HepG2 (cell line): ENCODE measurements at regions not wholly inside any gene's neighbourhood (a gene's known extent, or its start where the extent isn't known, plus 50 kb on each side); places are given as distances from the start of the nearest gene placed in this dataset.

Experiments
- ATAC-seq: fragments of 200-7000 bp; cut with Tn5 transposase; 3 replicates; pipeline ENCODE4 v1.9.1; 2020; ENCODE audit warnings: mild to moderate bottlenecking, moderate library complexity
- BruUV-seq: library from RNA; stranded (reverse); fragments of 400-500 nt; replicated peaks from 2 replicates; lab custom pipeline; 2021; lab: Mats Ljungman, UMichigan
- CTCF ChIA-PET: fragments of 300-600 bp; formaldehyde crosslinking; extraction: SDS; loops from one replicate; lab custom pipeline; 2021; ENCODE audit warnings: low total read pairs, inconsistent platforms, low intra/inter-chr PET ratio; lab: Yijun Ruan, JAX
- POLR2A ChIA-PET: fragments of 350-600 bp; sonication (Branson Sonifier 250); formaldehyde crosslinking; loops from one replicate; lab custom pipeline; 2020; ENCODE audit warnings: antibody characterized with exemption, inconsistent platforms; lab: Yijun Ruan, JAX
- DNase-seq: peaks from one replicate; pipeline ENCODE4 v3.0.0-alpha.2; 2015; ENCODE audit warnings: low spot score
- FAIRE-seq: peaks from 3 replicates; lab custom pipeline; 2011; peaks lifted over from hg19 to GRCh38; lab: Jason Lieb, UNC
- H2AFZ ChIP-seq: one replicate; pipeline ENCODE4 v1.6.1; 2011; ENCODE audit warnings: low read length, inconsistent platforms
- H3K27ac ChIP-seq: fragments of 300-600 bp; 3 replicates; pipeline ENCODE4 v1.8.0; 2011; ENCODE audit warnings: mixed run types, mild to moderate bottlenecking, mixed read lengths, low read length, inconsistent platforms; ENCODE audit not compliant: insufficient read depth; ENCODE audit errors: extremely low read length
- H3K27me3 ChIP-seq, 2 experiments: fragments of 200-600 bp in 1 of 2; 2 replicates in 1 of 2; 3 replicates in 1 of 2; pipeline versions ENCODE4 v1.6.0 to v1.8.0; 2011; ENCODE audit warnings: low read length in 2 of 2, mild to moderate bottlenecking in 2 of 2, moderate library complexity in 2 of 2, inconsistent platforms in 1 of 2; ENCODE audit not compliant: insufficient read depth in 2 of 2, control insufficient read depth in 1 of 2
- H3K36me3 ChIP-seq, 2 experiments: fragments of 200-600 bp in 1 of 2; replicated peaks in 1 of 2; 2 replicates in 1 of 2; 3 replicates in 1 of 2; pipeline versions ENCODE4 v1.5.1 to v1.8.0; 2011; ENCODE audit warnings: low read length in 2 of 2, inconsistent platforms in 1 of 2; ENCODE audit not compliant: insufficient read depth in 2 of 2, control insufficient read depth in 1 of 2
- H3K4me1 ChIP-seq: 2 replicates; pipeline ENCODE4 v1.5.1; 2012; ENCODE audit warnings: low read length, inconsistent platforms; ENCODE audit not compliant: insufficient read depth
- H3K4me2 ChIP-seq: 2 replicates; pipeline ENCODE4 v1.6.0; 2011; ENCODE audit warnings: low read depth, low read length, inconsistent platforms
- H3K4me3 ChIP-seq, 3 experiments: fragments of 200-600 bp in 1 of 3; sonication (generic), shearing (Covaris generic) in 1 of 3; replicated peaks in 1 of 3; 2 replicates each; pipeline ENCODE4 v1.5.1; 2011 to 2016; ENCODE audit warnings: low read length in 3 of 3, inconsistent platforms in 2 of 3, low read depth in 2 of 3, mild to moderate bottlenecking in 2 of 3, control low read depth in 1 of 3, mixed read lengths in 1 of 3; ENCODE audit not compliant: insufficient read depth in 1 of 3
- H3K79me2 ChIP-seq: one replicate; pipeline ENCODE4 v1.6.1; 2011; ENCODE audit warnings: low read length, inconsistent platforms; ENCODE audit not compliant: insufficient read depth
- H3K9ac ChIP-seq: 2 replicates; pipeline ENCODE4 v1.6.0; 2011; ENCODE audit warnings: mild to moderate bottlenecking, low read depth, low read length, inconsistent platforms; ENCODE audit not compliant: insufficient read depth
- H3K9me3 ChIP-seq: 2 replicates; pipeline ENCODE4 v1.5.1; 2012; ENCODE audit warnings: mild to moderate bottlenecking, low read length
- H4K20me1 ChIP-seq: 2 replicates; pipeline ENCODE4 v1.6.0; 2011; ENCODE audit warnings: inconsistent platforms, mild to moderate bottlenecking, low read length, moderate library complexity; ENCODE audit not compliant: insufficient read depth
- FOXC1 ChIP-seq: sonication (generic); formaldehyde crosslinking; IDR thresholded peaks from 2 replicates; pipeline ENCODE4 v1.8.0; 2022; ENCODE audit warnings: mild to moderate bottlenecking, missing genetic modification reagents, borderline replicate concordance
- NFE2 ChIP-seq: sonication (generic); formaldehyde crosslinking; IDR thresholded peaks from 2 replicates; pipeline ENCODE4 v1.4.0; 2020; ENCODE audit warnings: missing genetic modification reagents
- NONO ChIP-seq, 2 experiments: fragments of 450-650 bp in 1 of 2; sonication (generic) in 1 of 2; formaldehyde crosslinking in 1 of 2; IDR thresholded peaks in 1 of 2; conservative IDR thresholded peaks in 1 of 2; 2 replicates each; pipeline versions ENCODE4 v1.6.1 to v1.8.0; 2017 to 2022; ENCODE audit warnings: mild to moderate bottlenecking in 1 of 2, missing genetic modification reagents in 1 of 2, moderate library complexity in 1 of 2
- RAD51 ChIP-seq: fragments of 450-650 bp; IDR thresholded peaks from 2 replicates; pipeline ENCODE4 v1.6.1; 2016; ENCODE audit warnings: borderline replicate concordance
- SMC3 ChIP-seq: IDR thresholded peaks from 2 replicates; pipeline ENCODE4 v1.6.1; 2011; ENCODE audit warnings: low read length, improper control_type of control experiment
- STAG1 ChIP-seq: sonication (generic); formaldehyde crosslinking; IDR thresholded peaks from 2 replicates; pipeline ENCODE4 v1.4.0; 2020; ENCODE audit warnings: missing genetic modification reagents
- YEATS4 ChIP-seq: sonication (generic); formaldehyde crosslinking; IDR thresholded peaks from 2 replicates; pipeline ENCODE4 v1.4.0; 2020; ENCODE audit warnings: missing genetic modification reagents, borderline replicate concordance
- ZNF138 ChIP-seq: sonication (generic); formaldehyde crosslinking; IDR thresholded peaks from 2 replicates; pipeline ENCODE4 v1.5.0; 2020; ENCODE audit warnings: mild to moderate bottlenecking, low read depth, missing genetic modification reagents
- ZNF260 ChIP-seq: sonication (generic); formaldehyde crosslinking; IDR thresholded peaks from 2 replicates; pipeline ENCODE4 v1.4.0; 2020; ENCODE audit warnings: missing genetic modification reagents, low read depth, mild to moderate bottlenecking, borderline replicate concordance
- ZNF317 ChIP-seq: sonication (generic); formaldehyde crosslinking; IDR thresholded peaks from 2 replicates; pipeline ENCODE4 v1.5.0; 2020; ENCODE audit warnings: mild to moderate bottlenecking, missing genetic modification reagents
- WGBS: methylation state at CpG from one replicate; pipeline ENCODE4 v1.1.6; 2017; ENCODE audit warnings: low lambda C conversion rate; 5-methylcytosine and 5-hydroxymethylcytosine counted together
- in situ Hi-C: cut with HindIII; loops from 2 replicates; pipeline ENCODE4 v1.10.0; 2017; ENCODE audit warnings: low pct_unique_long_range_greater_than_20kb; ENCODE audit not compliant: extremely low pct_ligation_motif_present
- intact Hi-C: fragments of 100-400 bp; cut with micrococcal nuclease; formaldehyde crosslinking; loops from one replicate; pipeline ENCODE4 v1.10.0; 2022; ENCODE audit not compliant: unreplicated experiment
- TF ChIP-seq, protein P1 (sequence below): sonication (generic); formaldehyde crosslinking; IDR thresholded peaks from 2 replicates; pipeline ENCODE4 v1.5.0; 2020; ENCODE audit warnings: mild to moderate bottlenecking, missing genetic modification reagents
- TF ChIP-seq, protein P2 (sequence below): sonication (generic); formaldehyde crosslinking; IDR thresholded peaks from 2 replicates; pipeline ENCODE4 v1.4.0; 2020; ENCODE audit warnings: missing genetic modification reagents
- TF ChIP-seq, protein P3 (sequence below): sonication (generic); formaldehyde crosslinking; IDR thresholded peaks from 2 replicates; pipeline ENCODE4 v1.5.1; 2020; ENCODE audit warnings: missing genetic modification reagents, mild to moderate bottlenecking, borderline replicate concordance
- TF ChIP-seq, protein P4 (sequence below): sonication (generic); formaldehyde crosslinking; IDR thresholded peaks from 2 replicates; pipeline ENCODE4 v1.5.1; 2020; ENCODE audit warnings: missing genetic modification reagents, mild to moderate bottlenecking, borderline replicate concordance
- TF ChIP-seq, protein P5 (sequence below): sonication (generic); formaldehyde crosslinking; IDR thresholded peaks from 2 replicates; pipeline ENCODE4 v1.8.0; 2022; ENCODE audit warnings: missing genetic modification reagents, low read depth, mild to moderate bottlenecking, borderline replicate concordance

DNA sequence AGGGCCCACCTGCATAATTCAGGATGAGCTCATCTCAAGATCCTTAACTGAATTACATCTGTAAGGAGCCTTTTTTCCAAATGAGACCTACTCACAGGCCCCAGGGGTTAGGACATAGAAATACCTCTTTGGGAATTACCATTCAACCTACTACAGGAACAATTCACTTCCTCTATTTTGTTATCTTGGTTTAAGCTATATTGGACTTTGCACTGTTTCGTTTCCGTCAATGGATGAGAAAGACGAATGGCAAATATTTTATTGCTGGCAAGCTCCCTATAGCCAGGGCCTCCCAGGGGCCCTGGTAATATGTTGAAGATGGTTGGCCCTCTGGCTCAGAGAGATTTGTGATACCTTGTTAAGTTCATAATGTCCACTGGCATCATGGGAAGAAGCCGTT is 384.2 kb upstream of the DUSP10 start (continued):
- TF ChIP-seq, protein P1, sequence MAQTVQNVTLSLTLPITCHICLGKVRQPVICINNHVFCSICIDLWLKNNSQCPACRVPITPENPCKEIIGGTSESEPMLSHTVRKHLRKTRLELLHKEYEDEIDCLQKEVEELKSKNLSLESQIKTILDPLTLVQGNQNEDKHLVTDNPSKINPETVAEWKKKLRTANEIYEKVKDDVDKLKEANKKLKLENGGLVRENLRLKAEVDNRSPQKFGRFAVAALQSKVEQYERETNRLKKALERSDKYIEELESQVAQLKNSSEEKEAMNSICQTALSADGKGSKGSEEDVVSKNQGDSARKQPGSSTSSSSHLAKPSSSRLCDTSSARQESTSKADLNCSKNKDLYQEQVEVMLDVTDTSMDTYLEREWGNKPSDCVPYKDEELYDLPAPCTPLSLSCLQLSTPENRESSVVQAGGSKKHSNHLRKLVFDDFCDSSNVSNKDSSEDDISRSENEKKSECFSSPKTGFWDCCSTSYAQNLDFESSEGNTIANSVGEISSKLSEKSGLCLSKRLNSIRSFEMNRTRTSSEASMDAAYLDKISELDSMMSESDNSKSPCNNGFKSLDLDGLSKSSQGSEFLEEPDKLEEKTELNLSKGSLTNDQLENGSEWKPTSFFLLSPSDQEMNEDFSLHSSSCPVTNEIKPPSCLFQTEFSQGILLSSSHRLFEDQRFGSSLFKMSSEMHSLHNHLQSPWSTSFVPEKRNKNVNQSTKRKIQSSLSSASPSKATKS (CRISPR knock-in tag) = no peak
- TF ChIP-seq RAD51 = no peak

DNA sequence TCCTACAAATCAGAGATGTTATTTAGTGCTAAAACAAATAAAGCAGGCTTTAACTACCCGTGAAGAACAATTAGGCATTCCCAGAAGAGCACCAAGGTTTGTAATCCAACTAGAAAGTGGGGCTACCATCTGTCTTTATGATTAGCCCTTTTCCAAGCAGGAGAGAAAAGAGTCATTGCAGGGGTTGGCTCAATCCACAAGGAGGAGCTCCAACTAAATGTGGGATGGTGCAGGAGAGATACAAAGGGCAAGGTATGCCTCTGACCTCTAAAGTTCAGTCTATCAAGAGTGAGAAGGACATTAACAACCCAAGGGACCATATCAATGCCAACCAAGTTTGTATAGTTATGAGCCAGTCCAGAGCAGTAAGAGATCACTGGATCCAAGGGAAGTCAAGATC is 382.7 kb upstream of the DUSP10 start:
- intact Hi-C loops = no loop called here
- Histone ChIP-seq H3K27me3 (no peaks in the 10 kb centered on the region), H3K4me1 (no peaks in the 10 kb centered on the region), H3K9me3 (no peaks in the 10 kb centered on the region), H3K9ac (no peak overlapping the region), H2AFZ (no peak overlapping the region), H3K79me2 (no peaks in the 10 kb centered on the region), H3K36me3 (no peaks in the 10 kb centered on the region), H3K27ac (no peak overlapping the region), H3K4me2 (no peak overlapping the region), H3K4me3 (no peak overlapping the region), H4K20me1 (no peaks in the 10 kb centered on the region)
- 7% methylated on average over 1 of the region's 1 CpG for WGBS
- FAIRE-seq (peak; percentile 34), DNase-seq (no peak), ATAC-seq (peak; percentile 85)
- POLR2A ChIA-PET = no interaction called here
- in situ Hi-C loops = loop anchor here (5.0 kb wide), 1 partner anchor 333 kb away; no protein-coding TSS in a partner anchor
- BruUV-seq = no TSS peak
- CTCF ChIA-PET = interaction anchor here (0.8 to 1.5 kb wide), 2 partner anchors 42 to 331 kb away, joined by 3 to 13 read pairs; no protein-coding TSS in a partner anchor
- no peak for TF ChIP-seq ZNF317
- peak; percentile 51; the same call in 1 of the 2 replicates for TF ChIP-seq SMC3
- TF ChIP-seq ZNF260 (CRISPR knock-in tag) = no peak
- no peak for TF ChIP-seq ZNF138 (CRISPR knock-in tag)
- peak; percentile 51 for TF ChIP-seq STAG1
- TF ChIP-seq, protein P2, sequence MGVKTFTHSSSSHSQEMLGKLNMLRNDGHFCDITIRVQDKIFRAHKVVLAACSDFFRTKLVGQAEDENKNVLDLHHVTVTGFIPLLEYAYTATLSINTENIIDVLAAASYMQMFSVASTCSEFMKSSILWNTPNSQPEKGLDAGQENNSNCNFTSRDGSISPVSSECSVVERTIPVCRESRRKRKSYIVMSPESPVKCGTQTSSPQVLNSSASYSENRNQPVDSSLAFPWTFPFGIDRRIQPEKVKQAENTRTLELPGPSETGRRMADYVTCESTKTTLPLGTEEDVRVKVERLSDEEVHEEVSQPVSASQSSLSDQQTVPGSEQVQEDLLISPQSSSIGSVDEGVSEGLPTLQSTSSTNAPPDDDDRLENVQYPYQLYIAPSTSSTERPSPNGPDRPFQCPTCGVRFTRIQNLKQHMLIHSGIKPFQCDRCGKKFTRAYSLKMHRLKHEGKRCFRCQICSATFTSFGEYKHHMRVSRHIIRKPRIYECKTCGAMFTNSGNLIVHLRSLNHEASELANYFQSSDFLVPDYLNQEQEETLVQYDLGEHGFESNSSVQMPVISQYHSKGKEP (CRISPR knock-in tag) = no peak
- TF ChIP-seq, protein P3, sequence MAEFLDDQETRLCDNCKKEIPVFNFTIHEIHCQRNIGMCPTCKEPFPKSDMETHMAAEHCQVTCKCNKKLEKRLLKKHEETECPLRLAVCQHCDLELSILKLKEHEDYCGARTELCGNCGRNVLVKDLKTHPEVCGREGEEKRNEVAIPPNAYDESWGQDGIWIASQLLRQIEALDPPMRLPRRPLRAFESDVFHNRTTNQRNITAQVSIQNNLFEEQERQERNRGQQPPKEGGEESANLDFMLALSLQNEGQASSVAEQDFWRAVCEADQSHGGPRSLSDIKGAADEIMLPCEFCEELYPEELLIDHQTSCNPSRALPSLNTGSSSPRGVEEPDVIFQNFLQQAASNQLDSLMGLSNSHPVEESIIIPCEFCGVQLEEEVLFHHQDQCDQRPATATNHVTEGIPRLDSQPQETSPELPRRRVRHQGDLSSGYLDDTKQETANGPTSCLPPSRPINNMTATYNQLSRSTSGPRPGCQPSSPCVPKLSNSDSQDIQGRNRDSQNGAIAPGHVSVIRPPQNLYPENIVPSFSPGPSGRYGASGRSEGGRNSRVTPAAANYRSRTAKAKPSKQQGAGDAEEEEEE (CRISPR knock-in tag) = no peak
- no peak for TF ChIP-seq NFE2 (CRISPR knock-in tag)
- TF ChIP-seq, protein P4, sequence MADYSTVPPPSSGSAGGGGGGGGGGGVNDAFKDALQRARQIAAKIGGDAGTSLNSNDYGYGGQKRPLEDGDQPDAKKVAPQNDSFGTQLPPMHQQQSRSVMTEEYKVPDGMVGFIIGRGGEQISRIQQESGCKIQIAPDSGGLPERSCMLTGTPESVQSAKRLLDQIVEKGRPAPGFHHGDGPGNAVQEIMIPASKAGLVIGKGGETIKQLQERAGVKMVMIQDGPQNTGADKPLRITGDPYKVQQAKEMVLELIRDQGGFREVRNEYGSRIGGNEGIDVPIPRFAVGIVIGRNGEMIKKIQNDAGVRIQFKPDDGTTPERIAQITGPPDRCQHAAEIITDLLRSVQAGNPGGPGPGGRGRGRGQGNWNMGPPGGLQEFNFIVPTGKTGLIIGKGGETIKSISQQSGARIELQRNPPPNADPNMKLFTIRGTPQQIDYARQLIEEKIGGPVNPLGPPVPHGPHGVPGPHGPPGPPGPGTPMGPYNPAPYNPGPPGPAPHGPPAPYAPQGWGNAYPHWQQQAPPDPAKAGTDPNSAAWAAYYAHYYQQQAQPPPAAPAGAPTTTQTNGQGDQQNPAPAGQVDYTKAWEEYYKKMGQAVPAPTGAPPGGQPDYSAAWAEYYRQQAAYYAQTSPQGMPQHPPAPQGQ (CRISPR knock-in tag) = no peak
- no peak for TF ChIP-seq YEATS4 (CRISPR knock-in tag)
- TF ChIP-seq NONO (IDR thresholded peaks at IDR 0.05) = no peak
- TF ChIP-seq NONO (CRISPR knock-in tag; conservative IDR thresholded peaks at IDR 0.05) = no peak
- TF ChIP-seq FOXC1 (CRISPR knock-in tag) = no peak
- TF ChIP-seq, protein P5, sequence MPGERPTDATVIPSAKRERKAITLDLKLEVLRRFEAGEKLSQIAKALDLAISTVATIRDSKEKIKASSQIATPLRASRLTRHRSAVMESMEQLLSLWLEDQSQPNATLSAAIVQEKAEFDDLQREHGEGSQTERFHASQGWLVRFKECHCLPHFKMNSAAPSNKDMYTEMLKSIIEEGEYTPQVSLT (CRISPR knock-in tag) = no peak
